Lower lobe of right lung (tissue), 2 donors: ENCODE measurements at regions not wholly inside any gene's neighbourhood (a gene's known extent, or its start where the extent isn't known, plus 50 kb on each side); places are given as distances from the start of the nearest gene placed in this dataset.
A peak's percentile ranks its signal among the peaks of the same experiment; 100 is the strongest.

Source experiments
- ATAC-seq, 2 donors: fragments of 200-7000 bp; cut with Tn5 transposase; one replicate each; pipeline ENCODE4 v1.9.1; 2020 to 2022; ENCODE audit warnings: mild to moderate bottlenecking in 2 of 2, moderate library complexity in 2 of 2
- DNase-seq: peaks from one replicate; pipeline ENCODE4 v3.0.0-alpha.2; 2020
- H3K27ac ChIP-seq: fragments of 200-600 bp; one replicate; pipeline ENCODE4 v1.8.0; 2022
- H3K27me3 ChIP-seq: fragments of 200-600 bp; one replicate; pipeline ENCODE4 v1.8.0; 2022; ENCODE audit warnings: low read depth
- H3K36me3 ChIP-seq: fragments of 200-600 bp; one replicate; pipeline ENCODE4 v1.8.0; 2022; ENCODE audit warnings: mild to moderate bottlenecking
- H3K4me1 ChIP-seq: fragments of 200-600 bp; one replicate; pipeline ENCODE4 v1.8.0; 2022
- H3K4me3 ChIP-seq: fragments of 200-600 bp; one replicate; pipeline ENCODE4 v1.8.0; 2022; ENCODE audit warnings: mild to moderate bottlenecking
- H3K9me3 ChIP-seq: fragments of 200-600 bp; one replicate; pipeline ENCODE4 v1.8.0; 2022
- CTCF ChIP-seq: fragments of 200-600 bp; IDR thresholded peaks from one replicate; pipeline ENCODE4 v1.8.0; 2022; ENCODE audit warnings: antibody characterized with exemption, mild to moderate bottlenecking
- intact Hi-C: fragments of 100-400 bp; cut with DNase I; formaldehyde crosslinking; loops from one replicate; pipeline ENCODE4 v1.11.0; 2022
- donor health status: DM: no; HTN: yes; CAD: no; lungs with severe emphysema.

GRCh38 chr2:12549641-12550040 lies 167.1 kb upstream of the TRIB2 start:
- intact Hi-C loops, result no loop called here
- Histone ChIP-seq H3K27ac (no peak overlapping the region), H3K36me3 (no peaks in the 10 kb centered on the region), H3K27me3 (no peaks in the 10 kb centered on the region), H3K4me1 (peaks cover under 1% of the 10 kb centered on the region), H3K4me3 (no peak overlapping the region), H3K9me3 (no peaks in the 10 kb centered on the region)
- ATAC-seq (no peak), DNase-seq (no peak)
- TF ChIP-seq CTCF, result no peak

GRCh38 chr2:12552092-12552491 lies 164.6 kb upstream of the TRIB2 start:
- H3K4me3 ChIP-seq, result no peak overlapping the region
- no peak for TF ChIP-seq CTCF
- no peaks in the 10 kb centered on the region for H3K9me3 ChIP-seq
- DNase-seq (no peak), ATAC-seq (no peak)
- peaks cover 13% of the 10 kb centered on the region for H3K4me1 ChIP-seq
- intact Hi-C loops, result no loop called here
- H3K27me3 ChIP-seq, result no peaks in the 10 kb centered on the region
- H3K36me3 ChIP-seq, result no peaks in the 10 kb centered on the region
- H3K27ac ChIP-seq, result no peak overlapping the region

GRCh38 chr2:12554224-12555011 lies 162.3 kb upstream of the TRIB2 start:
- Histone ChIP-seq H3K36me3 (no peaks in the 10 kb centered on the region), H3K9me3 (no peaks in the 10 kb centered on the region), H3K4me1 (peaks cover 13% of the 10 kb centered on the region), H3K27me3 (no peaks in the 10 kb centered on the region), H3K4me3 (no peak overlapping the region), H3K27ac (no peak overlapping the region)
- no peak for DNase-seq
- no peak for ATAC-seq
- no peak for TF ChIP-seq CTCF
- intact Hi-C loops, result no loop called here

- no peaks in the 10 kb centered on the region for H3K27me3 ChIP-seq
- intact Hi-C loops, result no loop called here
- TF ChIP-seq CTCF, result no peak
- H3K4me1 ChIP-seq, result peaks cover 13% of the 10 kb centered on the region
- no peak overlapping the region for H3K4me3 ChIP-seq
- H3K27ac ChIP-seq, result no peak overlapping the region
- no peak for DNase-seq
- peak in 1 of 2 donors; percentile 21 for ATAC-seq
- no peaks in the 10 kb centered on the region for H3K36me3 ChIP-seq
- H3K9me3 ChIP-seq, result no peaks in the 10 kb centered on the region
These were observed 161.6 kb upstream of the TRIB2 start for GRCh38 chr2:12555012-12555645.

GRCh38 chr2:12556762-12557161 lies 160.0 kb upstream of the TRIB2 start:
- TF ChIP-seq CTCF, result no peak
- ATAC-seq (peak in 1 of 2 donors; percentile 45), DNase-seq (no peak)
- H3K9me3 ChIP-seq, result no peaks in the 10 kb centered on the region
- H3K27me3 ChIP-seq, result no peaks in the 10 kb centered on the region
- intact Hi-C loops, result no loop called here
- H3K36me3 ChIP-seq, result no peaks in the 10 kb centered on the region
- no peak overlapping the region for H3K4me3 ChIP-seq
- no peak overlapping the region for H3K27ac ChIP-seq
- H3K4me1 ChIP-seq, result peaks cover 13% of the 10 kb centered on the region
